Urinary bladder (tissue), 4 donors: ENCODE measurements at regions not wholly inside any gene's neighbourhood (a gene's known extent, or its start where the extent isn't known, plus 50 kb on each side); places are given as distances from the start of the nearest gene placed in this dataset. TPM values are rescaled to one million over a fixed set of nuclear protein-coding genes. Genes with fewer than 3 reads are reported as not detected.

ENCODE experiments used
- DNase-seq: peaks from one replicate; pipeline ENCODE4 v3.0.0-alpha.2; 2015; ENCODE audit errors: extremely low spot score
- H3K27ac ChIP-seq: one replicate; pipeline ENCODE4 v1.5.1; 2013; ENCODE audit warnings: low read depth, mild to moderate bottlenecking, moderate library complexity
- H3K36me3 ChIP-seq: one replicate; pipeline ENCODE4 v1.6.1; 2013; ENCODE audit warnings: mild to moderate bottlenecking, moderate library complexity; ENCODE audit not compliant: insufficient read depth
- H3K4me1 ChIP-seq: one replicate; pipeline ENCODE4 v1.6.1; 2013; ENCODE audit warnings: mild to moderate bottlenecking, moderate library complexity; ENCODE audit not compliant: insufficient read depth
- H3K4me3 ChIP-seq: one replicate; pipeline ENCODE4 v1.5.1; 2013; ENCODE audit warnings: low read depth, low read length
- WGBS: extraction: QIAGEN DNeasy Blood & Tissue Kit; methylation state at CpG from one replicate; pipeline ENCODE4 v1.1.7; 2013; 5-methylcytosine and 5-hydroxymethylcytosine counted together
- small RNA-seq: library from RNA; depleted of rRNA; stranded (forward); fragments of <200 nt; gene quantifications from one replicate; pipeline ENCODE3, GENCODE V24; 2014
- donor health status: healthy with polysubstance abuse.
- donor health status: healthy.

DNA sequence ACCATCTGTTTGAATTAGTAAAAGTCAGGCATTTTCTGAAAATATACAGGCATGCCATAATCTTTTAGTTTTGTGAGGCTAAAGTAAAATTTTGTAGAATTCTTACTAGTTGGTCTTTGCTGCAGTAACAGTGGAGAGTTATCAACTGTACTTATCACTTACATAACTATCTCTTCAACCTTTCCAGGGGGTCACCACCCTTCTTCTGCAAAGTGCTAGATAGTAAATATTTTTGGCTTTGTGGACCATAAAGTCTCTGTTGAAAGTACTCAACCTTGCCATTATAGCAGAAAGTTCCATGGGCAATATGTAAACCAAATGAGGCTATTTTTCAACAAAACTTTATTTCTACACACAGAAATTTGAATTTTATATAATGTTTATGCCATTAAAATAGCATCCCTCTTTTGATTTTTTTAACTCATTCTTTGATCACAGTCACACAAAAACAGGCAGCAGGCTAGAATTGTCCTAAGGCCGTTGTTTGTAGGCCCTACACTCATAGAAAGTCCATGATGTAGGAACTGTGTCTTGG is 59.5 kb upstream of the KLF6 start:
- DNase-seq = no peak
- no peaks in the 10 kb centered on the region for H3K36me3 ChIP-seq
- H3K27ac ChIP-seq = no peak overlapping the region
- WGBS = 99% methylated on average over 1 of the region's 1 CpG
- H3K4me1 ChIP-seq = no peaks in the 10 kb centered on the region
- H3K4me3 ChIP-seq = no peak overlapping the region

DNA sequence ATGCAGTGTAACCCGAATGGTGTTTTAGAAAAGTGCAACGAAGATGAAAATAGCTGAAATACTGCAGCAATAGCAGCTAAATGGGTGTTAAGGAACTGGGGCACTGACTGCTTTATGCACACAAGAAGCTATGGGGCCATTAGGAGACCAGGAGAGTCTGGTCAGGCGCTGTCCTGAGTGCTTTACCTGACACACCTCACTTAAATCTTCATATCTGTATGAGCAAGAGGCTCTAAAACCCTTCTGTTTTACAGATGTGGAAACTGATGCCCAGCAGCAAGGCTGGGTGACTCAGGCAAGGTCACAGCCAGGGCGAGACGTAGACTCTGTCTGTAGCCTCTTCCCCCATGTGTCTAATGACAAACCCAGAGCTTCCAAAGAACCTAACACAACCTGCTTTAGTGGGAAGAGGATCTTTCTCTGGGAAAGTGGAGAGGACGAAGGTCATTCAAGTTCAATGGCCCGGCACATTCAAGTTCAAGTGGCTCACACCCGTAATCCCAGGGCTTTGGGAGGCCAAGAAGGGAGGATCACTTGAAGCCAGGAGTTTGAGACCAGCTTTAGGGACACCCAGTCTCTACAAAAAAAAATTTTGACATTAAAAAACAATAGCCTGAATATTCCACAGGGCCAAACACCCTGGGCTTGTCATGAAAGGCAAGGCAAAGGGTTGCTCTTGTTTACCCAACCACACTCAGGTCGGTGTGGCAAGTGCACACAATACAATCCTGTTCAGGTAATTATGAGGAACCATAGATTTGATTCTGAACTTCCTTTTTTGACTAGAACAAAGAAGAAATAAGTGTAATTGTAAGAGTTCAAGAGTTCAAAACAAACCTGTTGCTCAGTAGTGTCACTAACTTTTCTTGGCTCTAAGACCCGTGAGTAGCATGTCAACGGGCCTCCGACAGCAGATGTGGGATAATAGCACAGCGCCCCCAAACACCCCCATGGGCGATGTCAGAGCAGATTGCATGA is 53.7 kb upstream of the KLF6 start:
- Histone ChIP-seq H3K27ac (no peak overlapping the region), H3K36me3 (no peaks in the 10 kb centered on the region), H3K4me3 (no peak overlapping the region), H3K4me1 (no peaks in the 10 kb centered on the region)
- 89% methylated on average over 14 of the region's 14 CpGs for WGBS
- no peak for DNase-seq

DNA sequence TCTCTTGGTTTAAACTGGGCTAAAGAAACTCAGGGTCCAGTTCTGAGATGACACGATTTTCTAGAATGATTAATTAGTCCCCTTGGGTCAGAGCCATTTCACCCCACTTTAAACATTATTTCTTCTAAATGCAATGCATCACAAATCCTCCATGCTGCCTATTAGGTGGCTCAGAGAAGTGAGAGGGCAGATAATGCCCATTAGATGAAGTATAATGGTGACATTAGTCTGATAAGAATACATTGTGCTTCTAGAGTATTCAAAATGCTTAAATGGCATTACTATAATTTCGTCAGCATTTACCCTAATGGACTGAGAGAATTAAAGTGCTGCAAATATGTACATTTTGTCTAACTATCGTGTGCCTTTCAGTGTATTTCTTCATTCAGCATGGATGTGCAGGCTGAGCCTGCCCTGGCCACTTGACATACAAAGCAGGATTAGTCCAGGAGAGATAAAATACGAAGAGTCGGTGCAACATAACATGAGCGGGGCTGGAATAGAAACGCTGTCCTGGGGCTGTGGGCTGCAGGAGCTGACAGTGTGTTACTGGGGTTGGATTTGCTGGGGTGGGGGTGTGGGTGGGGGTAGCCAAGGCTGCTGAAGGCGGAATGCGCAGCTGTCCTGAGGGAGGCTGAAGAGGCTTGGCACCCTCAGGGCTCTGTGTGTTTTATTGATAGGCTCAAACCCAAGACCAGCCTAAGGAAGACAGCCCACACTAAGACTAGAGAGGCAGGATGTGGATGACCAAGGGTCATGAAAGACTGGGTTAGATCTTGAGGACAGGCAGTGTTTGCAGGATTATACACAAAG is 52.8 kb upstream of the KLF6 start:
- 59% methylated on average over 9 of the region's 9 CpGs for WGBS
- DNase-seq = no peak
- H3K36me3 ChIP-seq = no peaks in the 10 kb centered on the region
- no peak overlapping the region for H3K4me3 ChIP-seq
- H3K27ac ChIP-seq = no peak overlapping the region
- H3K4me1 ChIP-seq = no peaks in the 10 kb centered on the region

DNA sequence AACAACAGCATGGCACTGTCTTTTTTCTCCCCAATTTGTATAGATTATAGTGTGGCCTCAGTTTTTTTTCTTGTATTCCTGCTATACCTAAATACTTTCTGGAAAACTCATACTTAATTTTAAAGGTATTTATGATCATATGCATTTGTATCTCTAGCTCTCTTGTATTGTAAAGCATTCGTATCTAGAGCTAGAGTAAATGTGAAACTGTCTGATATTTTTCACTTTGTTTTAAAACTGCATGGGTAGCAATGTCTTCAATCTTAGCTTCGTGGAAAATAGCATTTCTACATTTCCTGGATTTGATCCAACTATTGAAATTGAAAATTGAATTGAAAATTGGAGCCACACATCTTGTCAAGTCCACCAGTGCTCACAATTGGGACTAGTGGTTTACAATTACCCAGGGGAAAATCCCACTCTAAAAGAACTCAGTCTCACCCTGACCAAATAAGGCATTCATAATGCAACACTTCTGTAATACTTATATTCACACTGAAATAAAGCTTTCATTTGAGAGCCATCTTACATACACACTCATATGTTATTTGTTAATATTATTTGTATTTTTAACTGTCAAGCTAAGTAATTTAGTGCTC is 51.3 kb upstream of the KLF6 start:
- H3K4me3 ChIP-seq = no peak overlapping the region
- H3K36me3 ChIP-seq = no peaks in the 10 kb centered on the region
- WGBS = 64% methylated on average over 2 of the region's 2 CpGs
- no peaks in the 10 kb centered on the region for H3K4me1 ChIP-seq
- no peak overlapping the region for H3K27ac ChIP-seq
- DNase-seq = no peak

DNA sequence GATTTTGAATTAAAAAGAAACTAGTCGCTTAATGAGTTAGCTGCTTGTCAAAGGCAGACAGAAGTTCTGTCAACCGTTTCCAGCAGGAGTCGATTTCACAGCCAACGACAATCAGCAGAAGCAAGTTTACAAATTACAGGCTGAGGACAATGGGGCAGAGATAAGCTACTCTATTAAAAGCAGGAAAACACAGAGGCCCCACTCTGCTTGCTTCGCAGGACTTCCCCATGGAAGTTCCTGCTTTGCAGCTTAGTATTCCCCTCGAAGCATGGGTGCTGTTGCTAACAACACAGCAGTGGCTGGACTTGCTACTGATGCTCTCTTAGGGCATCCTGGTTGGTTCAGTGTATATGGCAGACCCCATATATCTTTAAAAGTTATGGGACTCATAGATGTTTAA is 50.8 kb upstream of the KLF6 start:
- WGBS = 62% methylated on average over 6 of the region's 6 CpGs
- no peak for DNase-seq
- H3K4me1 ChIP-seq = no peaks in the 10 kb centered on the region
- no peak overlapping the region for H3K27ac ChIP-seq
- no peak overlapping the region for H3K4me3 ChIP-seq
- no peaks in the 10 kb centered on the region for H3K36me3 ChIP-seq

DNA sequence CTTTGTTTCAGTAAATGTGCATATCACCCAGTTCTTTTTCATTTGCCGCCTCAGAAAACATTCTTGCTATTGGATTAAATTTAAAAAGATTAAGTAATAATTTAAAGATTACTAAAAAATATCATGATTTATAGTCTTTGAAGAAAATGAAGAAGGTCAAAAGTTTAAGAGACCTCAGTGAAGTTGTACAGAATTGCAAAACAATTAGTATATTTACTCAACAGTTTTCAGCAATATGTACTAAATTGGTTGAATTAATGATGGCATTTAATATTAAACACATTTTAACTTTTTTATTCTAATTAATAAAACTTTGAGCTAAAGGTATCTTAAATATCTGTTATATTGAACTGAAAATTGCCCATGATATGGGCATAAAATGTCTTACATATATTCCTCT is 49.9 kb upstream of the KLF6 start:
- Histone ChIP-seq H3K4me1 (no peaks in the 10 kb centered on the region), H3K4me3 (no peak overlapping the region), H3K36me3 (no peaks in the 10 kb centered on the region), H3K27ac (no peak overlapping the region)
- no peak for DNase-seq
- WGBS = 93% methylated on average over 1 of the region's 1 CpG

Small RNA genes lying in the stretch of these regions (small RNA-seq; reads per million reads assigned to genes)
- not detected for gene MIR6078
- gene RNU6-163P = not detected
